H9 (cell line): ENCODE measurements at regions not wholly inside any gene's neighbourhood (a gene's known extent, or its start where the extent isn't known, plus 50 kb on each side); places are given as distances from the start of the nearest gene placed in this dataset.

Experiments
- DNase-seq: peaks from one replicate; pipeline ENCODE4 v3.0.0-alpha.2; 2017
- H2AFZ ChIP-seq: one replicate; pipeline ENCODE4 v1.6.1; 2013; ENCODE audit warnings: mild to moderate bottlenecking, low read length, control low read depth, moderate library complexity
- H2AK5ac ChIP-seq: 2 replicates; pipeline ENCODE4 v1.6.1; 2013; ENCODE audit warnings: low read length, control low read depth, mixed read lengths; ENCODE audit not compliant: insufficient read length
- H2BK120ac ChIP-seq: one replicate; pipeline ENCODE4 v1.6.1; 2013; ENCODE audit warnings: low read depth, mild to moderate bottlenecking, low read length, control low read depth, inconsistent platforms; ENCODE audit not compliant: poor library complexity, severe bottlenecking
- H2BK12ac ChIP-seq: 2 replicates; pipeline ENCODE4 v1.6.1; 2013; ENCODE audit warnings: low read length, control low read depth, mixed read lengths, low read depth; ENCODE audit not compliant: insufficient read length
- H2BK15ac ChIP-seq: 2 replicates; pipeline ENCODE4 v1.6.1; 2013; ENCODE audit warnings: low read depth, low read length, control low read depth
- H2BK20ac ChIP-seq: one replicate; pipeline ENCODE4 v1.6.1; 2013; ENCODE audit warnings: low read depth, mild to moderate bottlenecking, low read length, control low read depth, inconsistent platforms; ENCODE audit not compliant: poor library complexity, severe bottlenecking
- H2BK5ac ChIP-seq: 2 replicates; pipeline ENCODE4 v1.6.1; 2013; ENCODE audit warnings: low read length, control low read depth, mixed read lengths; ENCODE audit not compliant: insufficient read length
- H3K14ac ChIP-seq: 2 replicates; pipeline ENCODE4 v1.6.1; 2013; ENCODE audit warnings: low read length, control low read depth; ENCODE audit not compliant: insufficient read depth
- H3K18ac ChIP-seq: 2 replicates; pipeline ENCODE4 v1.6.1; 2013; ENCODE audit warnings: low read depth, mild to moderate bottlenecking, mixed read lengths, low read length, control low read depth; ENCODE audit not compliant: insufficient read length
- H3K23ac ChIP-seq: 2 replicates; pipeline ENCODE4 v1.6.1; 2013; ENCODE audit warnings: low read length, control low read depth, mixed read lengths, low read depth; ENCODE audit not compliant: insufficient read length
- H3K23me2 ChIP-seq: 2 replicates; pipeline ENCODE4 v1.6.1; 2013; ENCODE audit warnings: low read depth, mild to moderate bottlenecking, mixed read lengths, low read length, control low read depth; ENCODE audit not compliant: insufficient read length, poor library complexity, severe bottlenecking
- H3K27ac ChIP-seq: 2 replicates; pipeline ENCODE4 v1.5.1; 2013; ENCODE audit warnings: low read length, control low read depth, mixed read lengths, low read depth; ENCODE audit not compliant: insufficient read length
- H3K27me3 ChIP-seq: 2 replicates; pipeline ENCODE4 v1.6.1; 2013; ENCODE audit warnings: low read length, control low read depth, inconsistent platforms; ENCODE audit not compliant: insufficient read depth
- H3K4ac ChIP-seq: 2 replicates; pipeline ENCODE4 v1.6.1; 2013; ENCODE audit warnings: low read depth, mild to moderate bottlenecking, control low read depth, inconsistent platforms, low read length, moderate library complexity
- H3K4me1 ChIP-seq: 2 replicates; pipeline ENCODE4 v1.6.1; 2013; ENCODE audit warnings: low read length, control low read depth, inconsistent platforms; ENCODE audit not compliant: insufficient read depth
- H3K4me2 ChIP-seq: 2 replicates; pipeline ENCODE4 v1.6.1; 2013; ENCODE audit warnings: low read length, control low read depth, mixed read lengths; ENCODE audit not compliant: insufficient read length, insufficient read depth
- H3K56ac ChIP-seq: 2 replicates; pipeline ENCODE4 v1.6.1; 2013; ENCODE audit warnings: low read depth, mild to moderate bottlenecking, mixed read lengths, low read length, control low read depth; ENCODE audit not compliant: insufficient read length
- H3K79me1 ChIP-seq: 2 replicates; pipeline ENCODE4 v1.6.1; 2013; ENCODE audit warnings: low read depth, mild to moderate bottlenecking, moderate library complexity, low read length, control low read depth, inconsistent platforms; ENCODE audit not compliant: insufficient read depth, poor library complexity, severe bottlenecking
- H3K79me2 ChIP-seq: 2 replicates; pipeline ENCODE4 v1.6.1; 2013; ENCODE audit warnings: low read length, control low read depth, inconsistent platforms; ENCODE audit not compliant: insufficient read depth
- H3K9ac ChIP-seq: 2 replicates; pipeline ENCODE4 v1.6.1; 2013; ENCODE audit warnings: low read length, control low read depth, mixed read lengths; ENCODE audit not compliant: insufficient read length; ENCODE audit errors: extremely low read depth
- H3K9me3 ChIP-seq: one replicate; pipeline ENCODE4 v1.6.1; 2013; ENCODE audit warnings: low read depth, low read length, inconsistent platforms; ENCODE audit not compliant: control insufficient read depth
- H3T11ph ChIP-seq: one replicate; pipeline ENCODE4 v1.6.1; 2013; ENCODE audit warnings: mild to moderate bottlenecking, low read length, control low read depth, inconsistent platforms
- H4K20me1 ChIP-seq: one replicate; pipeline ENCODE4 v1.6.1; 2013; ENCODE audit not compliant: control insufficient read depth, insufficient read length, insufficient read depth
- H4K5ac ChIP-seq: 2 replicates; pipeline ENCODE4 v1.6.1; 2013; ENCODE audit warnings: low read depth, mild to moderate bottlenecking, mixed read lengths, low read length, control low read depth; ENCODE audit not compliant: insufficient read length
- H4K8ac ChIP-seq: replicated peaks from 2 replicates; pipeline ENCODE4 v1.6.1; 2013; ENCODE audit warnings: low read length, control low read depth, mixed read lengths, low read depth; ENCODE audit not compliant: insufficient read length
- H4K91ac ChIP-seq: 2 replicates; pipeline ENCODE4 v1.6.1; 2013; ENCODE audit warnings: low read depth, mild to moderate bottlenecking, moderate library complexity, mixed read lengths, low read length, control low read depth; ENCODE audit not compliant: insufficient read length
- H3K27ac Mint-ChIP-seq, 3 experiments: 2 replicates in 2 of 3; 3 replicates in 1 of 3; pipeline ENCODE4 v1.8.0; 2020 to 2021; ENCODE audit warnings: mixed read lengths in 3 of 3, mild to moderate bottlenecking in 1 of 3, moderate library complexity in 1 of 3
- H3K27me3 Mint-ChIP-seq: 2 replicates; pipeline ENCODE4 v1.8.0; 2021; ENCODE audit warnings: low read depth, mild to moderate bottlenecking, moderate library complexity, mixed read lengths
- H3K36me3 Mint-ChIP-seq, 3 experiments: 2 replicates in 2 of 3; 3 replicates in 1 of 3; pipeline ENCODE4 v1.8.0; 2020 to 2021; ENCODE audit warnings: low read depth in 3 of 3, mixed read lengths in 3 of 3; ENCODE audit not compliant: insufficient read depth in 1 of 3
- H3K4me1 Mint-ChIP-seq, 2 experiments: 2 replicates each; pipeline ENCODE4 v1.8.0; 2020; ENCODE audit warnings: mixed read lengths in 2 of 2
- H3K4me3 Mint-ChIP-seq, 2 experiments: 2 replicates in 1 of 2; 3 replicates in 1 of 2; pipeline ENCODE4 v1.8.0; 2020 to 2021; ENCODE audit warnings: mild to moderate bottlenecking in 2 of 2, mixed read lengths in 2 of 2, moderate library complexity in 1 of 2
- H3K9me3 Mint-ChIP-seq, 2 experiments: 2 replicates in 1 of 2; 3 replicates in 1 of 2; pipeline ENCODE4 v1.8.0; 2020; ENCODE audit warnings: mild to moderate bottlenecking in 2 of 2, mixed read lengths in 2 of 2, moderate library complexity in 1 of 2
- WGBS: extraction: QIAGEN DNeasy Blood & Tissue Kit; methylation state at CpG from one replicate; pipeline ENCODE4 v1.1.7; 2013; ENCODE audit warnings: missing lambda C conversion rate, low lambda C conversion rate, mixed read lengths; ENCODE audit not compliant: insufficient read length; ENCODE audit errors: extremely low coverage; 5-methylcytosine and 5-hydroxymethylcytosine counted together
- TF ChIP-seq, protein P1 (sequence below): fragments of 200-600 bp; sonication (generic); conservative IDR thresholded peaks from 3 replicates; pipeline ENCODE4 v1.8.0; 2021; ENCODE audit warnings: antibody characterized with exemption, mild to moderate bottlenecking

DNA sequence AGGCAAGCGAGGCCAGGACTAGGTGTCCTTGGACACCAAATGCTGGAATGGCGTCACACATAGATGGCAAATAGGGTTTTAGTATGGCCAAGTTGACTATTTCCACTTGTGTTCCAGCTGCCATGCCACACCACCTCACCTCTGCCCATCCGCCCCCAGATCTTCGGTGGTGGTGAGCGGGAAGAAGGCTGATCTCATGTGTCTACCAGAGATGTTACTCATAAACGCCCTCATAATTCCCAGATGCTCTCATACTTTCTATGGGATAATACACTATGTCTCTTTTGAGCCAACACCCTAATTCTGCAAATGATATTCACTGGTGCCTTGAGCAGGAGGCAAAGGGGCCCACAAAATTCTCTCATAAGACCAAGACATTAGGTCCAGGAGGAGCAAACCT, 281.1 kb upstream of the FN1 start:
- Histone ChIP-seq H2BK20ac (no peak overlapping the region), H3K4me2 (no peak overlapping the region), H4K5ac (no peak overlapping the region), H3K79me2 (no peaks in the 10 kb centered on the region), H3K9me3 (no peaks in the 10 kb centered on the region), H3K4me1 (no peaks in the 10 kb centered on the region), H3T11ph (no peak overlapping the region), H2BK5ac (no peak overlapping the region), H2AFZ (no peak overlapping the region), H3K18ac (no peak overlapping the region), H4K91ac (no peak overlapping the region), H3K56ac (no peak overlapping the region), H4K20me1 (no peaks in the 10 kb centered on the region), H3K23me2 (no peaks in the 10 kb centered on the region), H3K4ac (no peak overlapping the region), H2BK120ac (no peak overlapping the region), H2BK15ac (no peak overlapping the region), H3K27me3 (no peaks in the 10 kb centered on the region), H3K23ac (no peak overlapping the region), H3K27ac (no peak overlapping the region), H2AK5ac (no peak overlapping the region), H3K79me1 (no peaks in the 10 kb centered on the region), H4K8ac (no peak overlapping the region), H3K14ac (no peak overlapping the region), H2BK12ac (no peak overlapping the region), H3K9ac (no peak overlapping the region)
- DNase-seq = no peak
- Mint-ChIP-seq H3K9me3 (peaks cover 0 to 2% of the 10 kb centered on the region in 2 experiments; a peak in 2 of 5 replicates), H3K36me3 (no peaks in the 10 kb centered on the region), H3K4me1 (no peaks in the 10 kb centered on the region), H3K27ac (no peak overlapping the region), H3K4me3 (no peak overlapping the region), H3K27me3 (no peaks in the 10 kb centered on the region)
- TF ChIP-seq, protein P1, sequence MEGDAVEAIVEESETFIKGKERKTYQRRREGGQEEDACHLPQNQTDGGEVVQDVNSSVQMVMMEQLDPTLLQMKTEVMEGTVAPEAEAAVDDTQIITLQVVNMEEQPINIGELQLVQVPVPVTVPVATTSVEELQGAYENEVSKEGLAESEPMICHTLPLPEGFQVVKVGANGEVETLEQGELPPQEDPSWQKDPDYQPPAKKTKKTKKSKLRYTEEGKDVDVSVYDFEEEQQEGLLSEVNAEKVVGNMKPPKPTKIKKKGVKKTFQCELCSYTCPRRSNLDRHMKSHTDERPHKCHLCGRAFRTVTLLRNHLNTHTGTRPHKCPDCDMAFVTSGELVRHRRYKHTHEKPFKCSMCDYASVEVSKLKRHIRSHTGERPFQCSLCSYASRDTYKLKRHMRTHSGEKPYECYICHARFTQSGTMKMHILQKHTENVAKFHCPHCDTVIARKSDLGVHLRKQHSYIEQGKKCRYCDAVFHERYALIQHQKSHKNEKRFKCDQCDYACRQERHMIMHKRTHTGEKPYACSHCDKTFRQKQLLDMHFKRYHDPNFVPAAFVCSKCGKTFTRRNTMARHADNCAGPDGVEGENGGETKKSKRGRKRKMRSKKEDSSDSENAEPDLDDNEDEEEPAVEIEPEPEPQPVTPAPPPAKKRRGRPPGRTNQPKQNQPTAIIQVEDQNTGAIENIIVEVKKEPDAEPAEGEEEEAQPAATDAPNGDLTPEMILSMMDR = no peak
- no CpG with 5 or more reads among the region's 6 CpGs for WGBS
